ENCODE measurements at regions not wholly inside any gene's neighbourhood (a gene's known extent, or its start where the extent isn't known, plus 50 kb on each side); places are given as distances from the start of the nearest gene placed in this dataset.

DNA sequence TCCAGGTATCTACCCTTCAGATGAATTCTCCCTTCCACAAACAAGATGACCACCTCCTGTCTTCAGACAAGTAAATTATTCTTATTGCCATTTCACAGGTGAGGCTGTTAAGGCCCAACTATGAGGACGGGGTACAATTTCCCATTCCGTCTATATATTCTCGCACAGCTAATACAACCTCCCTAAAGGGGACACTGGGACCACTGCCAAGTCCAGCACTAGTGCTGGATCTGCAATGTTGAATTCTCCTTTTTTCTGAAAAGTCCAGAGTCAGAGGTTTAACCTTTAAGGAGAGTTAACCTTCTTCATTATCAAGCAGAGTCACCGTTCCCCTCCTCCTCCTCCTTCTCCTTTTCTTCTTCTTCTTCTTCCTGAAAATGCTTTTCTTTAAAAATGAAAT, 130.4 kb upstream of the PARP11 start:
- Mint-ChIP-seq H3K9me3 (peaks cover 11% of the 10 kb centered on the region; the same call in 2 of the 3 replicates), H3K4me3 (no peak overlapping the region), H3K27me3 (ENCODE audit: insufficient read depth, low read depth, poor library complexity) (peaks cover 8% of the 10 kb centered on the region), H3K27ac (no peak overlapping the region), H3K4me1 (peaks cover 6% of the 10 kb centered on the region), H3K36me3 (ENCODE audit: low read depth) (peaks cover 9% of the 10 kb centered on the region; the same call in 1 of the 3 replicates)
- no peaks in the 10 kb centered on the region for H3K4me1 ChIP-seq (ENCODE audit: insufficient read depth)
- no peak overlapping the region for H2AFZ ChIP-seq
- no peak for DNase-seq (ENCODE audit: low spot score)
- H3K4me2 ChIP-seq = no peak overlapping the region
- H3K36me3 ChIP-seq (ENCODE audit: insufficient read depth) = no peaks in the 10 kb centered on the region; the same call in 1 of the 2 replicates
- peaks cover 19% of the 10 kb centered on the region; the same call in 1 of the 2 replicates for H3K9me2 ChIP-seq (ENCODE audit: insufficient read depth)
- H4K20me1 ChIP-seq (replicated peaks; ENCODE audit: insufficient read depth) = no peaks in the 10 kb centered on the region
- H3K79me2 ChIP-seq (replicated peaks; ENCODE audit: insufficient read depth) = no peaks in the 10 kb centered on the region
- no peak overlapping the region for H3K27ac ChIP-seq (ENCODE audit: low read depth)
- no peak overlapping the region for H3K4me3 ChIP-seq
- H3F3A ChIP-seq (replicated peaks; ENCODE audit: low read depth) = no peaks in the 10 kb centered on the region
- ATAC-seq = no peak
- no peaks in the 10 kb centered on the region for H3K27me3 ChIP-seq (ENCODE audit: insufficient read depth)
- TF ChIP-seq, protein P1, sequence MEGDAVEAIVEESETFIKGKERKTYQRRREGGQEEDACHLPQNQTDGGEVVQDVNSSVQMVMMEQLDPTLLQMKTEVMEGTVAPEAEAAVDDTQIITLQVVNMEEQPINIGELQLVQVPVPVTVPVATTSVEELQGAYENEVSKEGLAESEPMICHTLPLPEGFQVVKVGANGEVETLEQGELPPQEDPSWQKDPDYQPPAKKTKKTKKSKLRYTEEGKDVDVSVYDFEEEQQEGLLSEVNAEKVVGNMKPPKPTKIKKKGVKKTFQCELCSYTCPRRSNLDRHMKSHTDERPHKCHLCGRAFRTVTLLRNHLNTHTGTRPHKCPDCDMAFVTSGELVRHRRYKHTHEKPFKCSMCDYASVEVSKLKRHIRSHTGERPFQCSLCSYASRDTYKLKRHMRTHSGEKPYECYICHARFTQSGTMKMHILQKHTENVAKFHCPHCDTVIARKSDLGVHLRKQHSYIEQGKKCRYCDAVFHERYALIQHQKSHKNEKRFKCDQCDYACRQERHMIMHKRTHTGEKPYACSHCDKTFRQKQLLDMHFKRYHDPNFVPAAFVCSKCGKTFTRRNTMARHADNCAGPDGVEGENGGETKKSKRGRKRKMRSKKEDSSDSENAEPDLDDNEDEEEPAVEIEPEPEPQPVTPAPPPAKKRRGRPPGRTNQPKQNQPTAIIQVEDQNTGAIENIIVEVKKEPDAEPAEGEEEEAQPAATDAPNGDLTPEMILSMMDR (conservative IDR thresholded peaks at IDR 0.05; ENCODE audit: low read depth in 2 of 2) = no peak
- TF ChIP-seq ZNF114 (CRISPR knock-in tag; IDR thresholded peaks at IDR 0.05) = no peak
- TF ChIP-seq ZNF331 (CRISPR knock-in tag; IDR thresholded peaks at IDR 0.05; ENCODE audit: low read depth) = no peak
- TF ChIP-seq, protein P2, sequence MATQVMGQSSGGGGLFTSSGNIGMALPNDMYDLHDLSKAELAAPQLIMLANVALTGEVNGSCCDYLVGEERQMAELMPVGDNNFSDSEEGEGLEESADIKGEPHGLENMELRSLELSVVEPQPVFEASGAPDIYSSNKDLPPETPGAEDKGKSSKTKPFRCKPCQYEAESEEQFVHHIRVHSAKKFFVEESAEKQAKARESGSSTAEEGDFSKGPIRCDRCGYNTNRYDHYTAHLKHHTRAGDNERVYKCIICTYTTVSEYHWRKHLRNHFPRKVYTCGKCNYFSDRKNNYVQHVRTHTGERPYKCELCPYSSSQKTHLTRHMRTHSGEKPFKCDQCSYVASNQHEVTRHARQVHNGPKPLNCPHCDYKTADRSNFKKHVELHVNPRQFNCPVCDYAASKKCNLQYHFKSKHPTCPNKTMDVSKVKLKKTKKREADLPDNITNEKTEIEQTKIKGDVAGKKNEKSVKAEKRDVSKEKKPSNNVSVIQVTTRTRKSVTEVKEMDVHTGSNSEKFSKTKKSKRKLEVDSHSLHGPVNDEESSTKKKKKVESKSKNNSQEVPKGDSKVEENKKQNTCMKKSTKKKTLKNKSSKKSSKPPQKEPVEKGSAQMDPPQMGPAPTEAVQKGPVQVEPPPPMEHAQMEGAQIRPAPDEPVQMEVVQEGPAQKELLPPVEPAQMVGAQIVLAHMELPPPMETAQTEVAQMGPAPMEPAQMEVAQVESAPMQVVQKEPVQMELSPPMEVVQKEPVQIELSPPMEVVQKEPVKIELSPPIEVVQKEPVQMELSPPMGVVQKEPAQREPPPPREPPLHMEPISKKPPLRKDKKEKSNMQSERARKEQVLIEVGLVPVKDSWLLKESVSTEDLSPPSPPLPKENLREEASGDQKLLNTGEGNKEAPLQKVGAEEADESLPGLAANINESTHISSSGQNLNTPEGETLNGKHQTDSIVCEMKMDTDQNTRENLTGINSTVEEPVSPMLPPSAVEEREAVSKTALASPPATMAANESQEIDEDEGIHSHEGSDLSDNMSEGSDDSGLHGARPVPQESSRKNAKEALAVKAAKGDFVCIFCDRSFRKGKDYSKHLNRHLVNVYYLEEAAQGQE (IDR thresholded peaks at IDR 0.05; ENCODE audit: unreplicated experiment) = no peak

- Histone ChIP-seq H4K20me1 (replicated peaks; ENCODE audit: insufficient read depth) (no peaks in the 10 kb centered on the region), H3K36me3 (ENCODE audit: insufficient read depth) (no peaks in the 10 kb centered on the region; the same call in 1 of the 2 replicates), H3K4me1 (ENCODE audit: insufficient read depth) (no peaks in the 10 kb centered on the region), H2AFZ (no peak overlapping the region), H3K79me2 (replicated peaks; ENCODE audit: insufficient read depth) (no peaks in the 10 kb centered on the region), H3K27me3 (ENCODE audit: insufficient read depth) (no peaks in the 10 kb centered on the region), H3K27ac (ENCODE audit: low read depth) (no peak overlapping the region), H3F3A (replicated peaks; ENCODE audit: low read depth) (no peaks in the 10 kb centered on the region), H3K9me2 (ENCODE audit: insufficient read depth) (peaks cover 23% of the 10 kb centered on the region; the same call in 1 of the 2 replicates), H3K4me2 (no peak overlapping the region), H3K4me3 (no peak overlapping the region)
- no peak overlapping the region for H3K4me3 Mint-ChIP-seq
- H3K9me3 Mint-ChIP-seq = peaks cover 11% of the 10 kb centered on the region; the same call in 2 of the 3 replicates
- no peak for ATAC-seq
- no peak for DNase-seq (ENCODE audit: low spot score)
- peaks cover 9% of the 10 kb centered on the region; the same call in 1 of the 3 replicates for H3K36me3 Mint-ChIP-seq (ENCODE audit: low read depth)
- H3K4me1 Mint-ChIP-seq = peaks cover 6% of the 10 kb centered on the region
- no peak overlapping the region for H3K27ac Mint-ChIP-seq
- H3K27me3 Mint-ChIP-seq (ENCODE audit: insufficient read depth, low read depth, poor library complexity) = peaks cover 8% of the 10 kb centered on the region
- no peak for TF ChIP-seq NANOG (IDR thresholded peaks at IDR 0.05; ENCODE audit: borderline replicate concordance)
- TF ChIP-seq JUNB (IDR thresholded peaks at IDR 0.05; ENCODE audit: unreplicated experiment) = no peak
- no peak for TF ChIP-seq CREB1 (CRISPR knock-in tag; IDR thresholded peaks at IDR 0.05; ENCODE audit: low read depth)
- no peak for TF ChIP-seq ETS1 (IDR thresholded peaks at IDR 0.05)
- TF ChIP-seq ZNF331 (CRISPR knock-in tag; IDR thresholded peaks at IDR 0.05; ENCODE audit: low read depth) = no peak
- TF ChIP-seq, protein P3, sequence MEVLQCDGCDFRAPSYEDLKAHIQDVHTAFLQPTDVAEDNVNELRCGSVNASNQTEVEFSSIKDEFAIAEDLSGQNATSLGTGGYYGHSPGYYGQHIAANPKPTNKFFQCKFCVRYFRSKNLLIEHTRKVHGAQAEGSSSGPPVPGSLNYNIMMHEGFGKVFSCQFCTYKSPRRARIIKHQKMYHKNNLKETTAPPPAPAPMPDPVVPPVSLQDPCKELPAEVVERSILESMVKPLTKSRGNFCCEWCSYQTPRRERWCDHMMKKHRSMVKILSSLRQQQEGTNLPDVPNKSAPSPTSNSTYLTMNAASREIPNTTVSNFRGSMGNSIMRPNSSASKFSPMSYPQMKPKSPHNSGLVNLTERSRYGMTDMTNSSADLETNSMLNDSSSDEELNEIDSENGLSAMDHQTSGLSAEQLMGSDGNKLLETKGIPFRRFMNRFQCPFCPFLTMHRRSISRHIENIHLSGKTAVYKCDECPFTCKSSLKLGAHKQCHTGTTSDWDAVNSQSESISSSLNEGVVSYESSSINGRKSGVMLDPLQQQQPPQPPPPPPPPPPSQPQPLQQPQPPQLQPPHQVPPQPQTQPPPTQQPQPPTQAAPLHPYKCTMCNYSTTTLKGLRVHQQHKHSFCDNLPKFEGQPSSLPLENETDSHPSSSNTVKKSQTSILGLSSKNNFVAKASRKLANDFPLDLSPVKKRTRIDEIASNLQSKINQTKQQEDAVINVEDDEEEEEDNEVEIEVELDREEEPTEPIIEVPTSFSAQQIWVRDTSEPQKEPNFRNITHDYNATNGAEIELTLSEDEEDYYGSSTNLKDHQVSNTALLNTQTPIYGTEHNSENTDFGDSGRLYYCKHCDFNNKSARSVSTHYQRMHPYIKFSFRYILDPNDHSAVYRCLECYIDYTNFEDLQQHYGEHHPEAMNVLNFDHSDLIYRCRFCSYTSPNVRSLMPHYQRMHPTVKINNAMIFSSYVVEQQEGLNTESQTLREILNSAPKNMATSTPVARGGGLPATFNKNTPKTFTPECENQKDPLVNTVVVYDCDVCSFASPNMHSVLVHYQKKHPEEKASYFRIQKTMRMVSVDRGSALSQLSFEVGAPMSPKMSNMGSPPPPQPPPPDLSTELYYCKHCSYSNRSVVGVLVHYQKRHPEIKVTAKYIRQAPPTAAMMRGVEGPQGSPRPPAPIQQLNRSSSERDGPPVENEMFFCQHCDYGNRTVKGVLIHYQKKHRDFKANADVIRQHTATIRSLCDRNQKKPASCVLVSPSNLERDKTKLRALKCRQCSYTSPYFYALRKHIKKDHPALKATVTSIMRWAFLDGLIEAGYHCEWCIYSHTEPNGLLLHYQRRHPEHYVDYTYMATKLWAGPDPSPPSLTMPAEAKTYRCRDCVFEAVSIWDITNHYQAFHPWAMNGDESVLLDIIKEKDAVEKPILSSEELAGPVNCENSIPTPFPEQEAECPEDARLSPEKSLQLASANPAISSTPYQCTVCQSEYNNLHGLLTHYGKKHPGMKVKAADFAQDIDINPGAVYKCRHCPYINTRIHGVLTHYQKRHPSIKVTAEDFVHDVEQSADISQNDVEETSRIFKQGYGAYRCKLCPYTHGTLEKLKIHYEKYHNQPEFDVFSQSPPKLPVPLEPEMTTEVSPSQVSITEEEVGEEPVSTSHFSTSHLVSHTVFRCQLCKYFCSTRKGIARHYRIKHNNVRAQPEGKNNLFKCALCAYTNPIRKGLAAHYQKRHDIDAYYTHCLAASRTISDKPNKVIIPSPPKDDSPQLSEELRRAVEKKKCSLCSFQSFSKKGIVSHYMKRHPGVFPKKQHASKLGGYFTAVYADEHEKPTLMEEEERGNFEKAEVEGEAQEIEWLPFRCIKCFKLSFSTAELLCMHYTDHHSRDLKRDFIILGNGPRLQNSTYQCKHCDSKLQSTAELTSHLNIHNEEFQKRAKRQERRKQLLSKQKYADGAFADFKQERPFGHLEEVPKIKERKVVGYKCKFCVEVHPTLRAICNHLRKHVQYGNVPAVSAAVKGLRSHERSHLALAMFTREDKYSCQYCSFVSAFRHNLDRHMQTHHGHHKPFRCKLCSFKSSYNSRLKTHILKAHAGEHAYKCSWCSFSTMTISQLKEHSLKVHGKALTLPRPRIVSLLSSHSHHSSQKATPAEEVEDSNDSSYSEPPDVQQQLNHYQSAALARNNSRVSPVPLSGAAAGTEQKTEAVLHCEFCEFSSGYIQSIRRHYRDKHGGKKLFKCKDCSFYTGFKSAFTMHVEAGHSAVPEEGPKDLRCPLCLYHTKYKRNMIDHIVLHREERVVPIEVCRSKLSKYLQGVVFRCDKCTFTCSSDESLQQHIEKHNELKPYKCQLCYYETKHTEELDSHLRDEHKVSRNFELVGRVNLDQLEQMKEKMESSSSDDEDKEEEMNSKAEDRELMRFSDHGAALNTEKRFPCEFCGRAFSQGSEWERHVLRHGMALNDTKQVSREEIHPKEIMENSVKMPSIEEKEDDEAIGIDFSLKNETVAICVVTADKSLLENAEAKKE (CRISPR knock-in tag; IDR thresholded peaks at IDR 0.05) = no peak
- no peak for TF ChIP-seq POLR2AphosphoS5 (IDR thresholded peaks at IDR 0.05; ENCODE audit: low read depth)
These were observed 129.4 kb upstream of the PARP11 start for GRCh38 chr12:4002601-4003000.

Data from GM23338 (cell line).